Ureter (tissue), 1 donor: ENCODE measurements at regions not wholly inside any gene's neighbourhood (a gene's known extent, or its start where the extent isn't known, plus 50 kb on each side); places are given as distances from the start of the nearest gene placed in this dataset.

Experiments used
- DNase-seq: peaks from one replicate; pipeline ENCODE4 v3.0.0-alpha.2; 2020; ENCODE audit warnings: low spot score
- donor health status: DM: yes; HTN: yes; CAD: no.

GRCh38 chr3:193847402-193847801 lies 254.4 kb downstream of the OPA1 start:
- DNase-seq = no peak

- no peak for DNase-seq
These were observed 255.5 kb downstream of the OPA1 start for GRCh38 chr3:193848547-193848946.

- no peak for DNase-seq
These were observed 257.1 kb downstream of the OPA1 start for GRCh38 chr3:193850084-193850619.

- DNase-seq = no peak
These were observed 258.4 kb downstream of the OPA1 start for GRCh38 chr3:193851428-193851847.

GRCh38 chr3:193851941-193852674 lies 259.1 kb downstream of the OPA1 start:
- no peak for DNase-seq

- DNase-seq = no peak
These were observed 259.9 kb downstream of the OPA1 start for GRCh38 chr3:193852901-193853300.

- DNase-seq = no peak
These were observed 260.7 kb downstream of the OPA1 start for GRCh38 chr3:193853511-193854219.

GRCh38 chr3:193857996-193858395 lies 265.0 kb downstream of the OPA1 start:
- DNase-seq = no peak

- no peak for DNase-seq
These were observed 266.2 kb downstream of the OPA1 start for GRCh38 chr3:193859195-193859594.

GRCh38 chr3:193861012-193861411 lies 268.0 kb downstream of the OPA1 start:
- DNase-seq = no peak

GRCh38 chr3:193862843-193863242 lies 269.8 kb downstream of the OPA1 start:
- no peak for DNase-seq

GRCh38 chr3:193863657-193864357 lies 270.8 kb downstream of the OPA1 start:
- DNase-seq = no peak

GRCh38 chr3:193865339-193865738 lies 270.6 kb upstream of the HES1 start:
- DNase-seq = no peak

- DNase-seq = no peak
These were observed 270.0 kb upstream of the HES1 start for GRCh38 chr3:193865896-193866480.

- DNase-seq = no peak
These were observed 267.4 kb upstream of the HES1 start for GRCh38 chr3:193868590-193868989.

- DNase-seq = peak; percentile 57
These were observed 266.4 kb upstream of the HES1 start for GRCh38 chr3:193869221-193870201.

- DNase-seq = no peak
These were observed 265.4 kb upstream of the HES1 start for GRCh38 chr3:193870376-193871219.

GRCh38 chr3:193871220-193871485 lies 264.8 kb upstream of the HES1 start:
- no peak for DNase-seq

- DNase-seq = peak; percentile 63
These were observed 263.6 kb upstream of the HES1 start for GRCh38 chr3:193872265-193872753.
